ENCODE measurements at regions not wholly inside any gene's neighbourhood (a gene's known extent, or its start where the extent isn't known, plus 50 kb on each side); places are given as distances from the start of the nearest gene placed in this dataset.

GRCh38 chr7:36084485-36085091 is 68.5 kb upstream of the EEPD1 start:
- no peak for TF ChIP-seq MAFK (IDR thresholded peaks at IDR 0.05; ENCODE audit: partially characterized antibody)
- TF ChIP-seq CTCF (IDR thresholded peaks at IDR 0.05): peak; percentile 34; the same call in 2 of the 3 replicates
- no peak for TF ChIP-seq POLR2A (IDR thresholded peaks at IDR 0.05; ENCODE audit: low read length)
